H1 (cell line): ENCODE measurements at regions not wholly inside any gene's neighbourhood (a gene's known extent, or its start where the extent isn't known, plus 50 kb on each side); places are given as distances from the start of the nearest gene placed in this dataset.

Source experiments
- CTCF ChIA-PET: fragments of 300-600 bp; sonication (Branson Sonifier 250); formaldehyde crosslinking; loops from one replicate; lab custom pipeline; 2021; ENCODE audit not compliant: partially characterized antibody; lab: Charles Lee
- POLR2A ChIA-PET: fragments of 300-600 bp; sonication (Branson Sonifier 250); formaldehyde crosslinking; loops from one replicate; lab custom pipeline; 2021; ENCODE audit warnings: inconsistent platforms; ENCODE audit not compliant: partially characterized antibody; lab: Charles Lee
- DNase-seq, 2 experiments: peaks; one replicate each; pipeline versions ENCODE4 v3.0.0 to v3.0.0-alpha.2; 2010 to 2022; ENCODE audit warnings: low spot score in 2 of 2, low read depth in 1 of 2, mixed read lengths in 1 of 2
- FAIRE-seq: peaks from 2 replicates; lab custom pipeline; 2011; peaks lifted over from hg19 to GRCh38; lab: Jason Lieb, UNC
- H2AFZ ChIP-seq: 2 replicates; pipeline ENCODE4 v1.8.1; 2012; ENCODE audit warnings: low read length, inconsistent platforms
- H2AK5ac ChIP-seq: 2 replicates; pipeline ENCODE4 v1.6.1; 2013; ENCODE audit warnings: low read depth, low read length
- H2BK120ac ChIP-seq: replicated peaks from 2 replicates; pipeline ENCODE3; 2013; ENCODE audit warnings: low read depth, low read length, inconsistent platforms
- H2BK12ac ChIP-seq: 2 replicates; pipeline ENCODE4 v1.6.1; 2013; ENCODE audit warnings: low read depth, low read length
- H2BK15ac ChIP-seq: 2 replicates; pipeline ENCODE4 v1.6.1; 2013; ENCODE audit warnings: low read length
- H2BK20ac ChIP-seq: 2 replicates; pipeline ENCODE4 v1.6.1; 2013; ENCODE audit warnings: low read length
- H2BK5ac ChIP-seq: 2 replicates; pipeline ENCODE4 v1.6.1; 2013; ENCODE audit warnings: low read depth, low read length
- H3K14ac ChIP-seq: 2 replicates; pipeline ENCODE4 v1.6.1; 2013; ENCODE audit warnings: inconsistent platforms; ENCODE audit not compliant: insufficient read length
- H3K18ac ChIP-seq: 2 replicates; pipeline ENCODE4 v1.6.1; 2013; ENCODE audit warnings: low read length; ENCODE audit errors: extremely low read depth
- H3K23ac ChIP-seq: 2 replicates; pipeline ENCODE4 v1.6.1; 2013; ENCODE audit warnings: inconsistent platforms; ENCODE audit not compliant: insufficient read length
- H3K23me2 ChIP-seq: 2 replicates; pipeline ENCODE4 v1.6.1; 2013; ENCODE audit warnings: low read depth, low read length
- H3K27ac ChIP-seq: 2 replicates; pipeline ENCODE4 v1.6.1; 2011; ENCODE audit warnings: low read depth, low read length, inconsistent platforms
- H3K27me3 ChIP-seq, 4 experiments: replicated peaks in 1 of 4; 1 replicate in 1 of 4; 2 replicates in 3 of 4; pipeline versions ENCODE4 v1.6.1 to v1.8.1; 2011 to 2013; ENCODE audit warnings: low read length in 3 of 4, mild to moderate bottlenecking in 3 of 4, inconsistent platforms in 2 of 4, mixed read lengths in 2 of 4, moderate library complexity in 1 of 4; ENCODE audit not compliant: control insufficient read depth in 3 of 4, insufficient read depth in 3 of 4; ENCODE audit errors: extremely low read depth in 1 of 4
- H3K36me3 ChIP-seq, 4 experiments: 2 replicates each; pipeline versions ENCODE4 v1.6.1 to v1.8.1; 2011 to 2013; ENCODE audit warnings: mild to moderate bottlenecking in 4 of 4, low read length in 3 of 4, moderate library complexity in 2 of 4, control low read depth in 1 of 4, inconsistent platforms in 1 of 4; ENCODE audit not compliant: insufficient read depth in 4 of 4, control insufficient read depth in 2 of 4
- H3K4ac ChIP-seq: replicated peaks from 2 replicates; pipeline ENCODE3; 2013; ENCODE audit warnings: low read length, low read depth, mixed read lengths, inconsistent platforms; ENCODE audit not compliant: insufficient read length
- H3K4me1 ChIP-seq, 4 experiments: replicated peaks in 1 of 4; 1 replicate in 1 of 4; 2 replicates in 3 of 4; pipeline versions ENCODE4 v1.6.1 to v1.8.1; 2011 to 2013; ENCODE audit warnings: low read length in 3 of 4, inconsistent platforms in 2 of 4, mixed read lengths in 1 of 4; ENCODE audit not compliant: insufficient read depth in 4 of 4, control insufficient read depth in 3 of 4
- H3K4me2 ChIP-seq, 2 experiments: 2 replicates each; pipeline versions ENCODE4 v1.6.1 to v1.8.1; 2011 to 2013; ENCODE audit warnings: low read depth in 2 of 2, low read length in 2 of 2, control low read depth in 1 of 2, inconsistent platforms in 1 of 2, mild to moderate bottlenecking in 1 of 2; ENCODE audit not compliant: insufficient read depth in 1 of 2
- H3K4me3 ChIP-seq, 4 experiments: fragments of 200-600, 300-600 bp in 1 of 4; sonication (generic), shearing (Covaris generic), sonication (Bioruptor Twin) in 1 of 4; 2 replicates each; pipeline versions ENCODE4 v1.5.1 to v1.8.1; 2011 to 2016; ENCODE audit warnings: low read length in 4 of 4, low read depth in 3 of 4, control low read depth in 2 of 4, inconsistent platforms in 2 of 4, mild to moderate bottlenecking in 2 of 4, mixed read lengths in 1 of 4, moderate library complexity in 1 of 4; ENCODE audit not compliant: insufficient read depth in 2 of 4; ENCODE audit errors: extremely low read depth in 1 of 4
- H3K56ac ChIP-seq: replicated peaks from 2 replicates; pipeline ENCODE3; 2013; ENCODE audit warnings: low read depth, mild to moderate bottlenecking, mixed read lengths, low read length, inconsistent platforms; ENCODE audit not compliant: insufficient read length
- H3K79me1 ChIP-seq: 2 replicates; pipeline ENCODE4 v1.6.1; 2013; ENCODE audit warnings: low read depth, low read length, control low read depth
- H3K79me2 ChIP-seq, 2 experiments: 2 replicates each; pipeline versions ENCODE4 v1.6.1 to v1.8.1; 2012 to 2013; ENCODE audit warnings: low read length in 2 of 2, mild to moderate bottlenecking in 2 of 2, inconsistent platforms in 1 of 2; ENCODE audit not compliant: insufficient read depth in 2 of 2, control insufficient read depth in 1 of 2
- H3K9ac ChIP-seq, 4 experiments: replicated peaks in 1 of 4; 1 replicate in 1 of 4; 2 replicates in 3 of 4; pipeline versions ENCODE4 v1.6.1 to v1.8.1; 2011 to 2013; ENCODE audit warnings: low read depth in 3 of 4, low read length in 3 of 4, control low read depth in 2 of 4, mild to moderate bottlenecking in 2 of 4, moderate library complexity in 2 of 4, inconsistent platforms in 1 of 4; ENCODE audit errors: extremely low read depth in 1 of 4
- H3K9me3 ChIP-seq, 2 experiments: 2 replicates each; pipeline versions ENCODE4 v1.6.1 to v1.8.1; 2012 to 2013; ENCODE audit warnings: mild to moderate bottlenecking in 2 of 2, moderate library complexity in 2 of 2, control low read depth in 1 of 2, inconsistent platforms in 1 of 2, low read depth in 1 of 2, low read length in 1 of 2, mixed read lengths in 1 of 2; ENCODE audit not compliant: insufficient read depth in 2 of 2
- H4K20me1 ChIP-seq, 2 experiments: replicated peaks in 1 of 2; 2 replicates each; pipeline versions ENCODE3 to v1.8.1; 2011 to 2013; ENCODE audit warnings: inconsistent platforms in 2 of 2, low read length in 2 of 2, mild to moderate bottlenecking in 1 of 2; ENCODE audit not compliant: insufficient read depth in 2 of 2, control insufficient read depth in 1 of 2
- H4K5ac ChIP-seq: 2 replicates; pipeline ENCODE4 v1.6.1; 2013; ENCODE audit warnings: low read length, low read depth, mixed read lengths, inconsistent platforms; ENCODE audit not compliant: insufficient read length
- H4K8ac ChIP-seq: 2 replicates; pipeline ENCODE4 v1.8.0; 2013; ENCODE audit warnings: mild to moderate bottlenecking, moderate library complexity, low read length, inconsistent platforms; ENCODE audit not compliant: insufficient read depth; ENCODE audit errors: extremely low read depth
- H4K91ac ChIP-seq: replicated peaks from 2 replicates; pipeline ENCODE3; 2013; ENCODE audit warnings: low read length, mixed read lengths, inconsistent platforms; ENCODE audit not compliant: insufficient read length
- GTF2F1 ChIP-seq: IDR thresholded peaks from 2 replicates; pipeline ENCODE4 v1.6.1; 2012; ENCODE audit warnings: low read depth, low read length, improper control_type of control experiment, borderline replicate concordance
- JUND ChIP-seq: IDR thresholded peaks from 2 replicates; pipeline ENCODE4 v1.6.1; 2011; ENCODE audit warnings: mild to moderate bottlenecking, improper control_type of control experiment, low read length
- RFX5 ChIP-seq: IDR thresholded peaks from 2 replicates; pipeline ENCODE4 v1.6.1; 2011; ENCODE audit warnings: low read depth, low read length, improper control_type of control experiment, borderline replicate concordance
- RNF2 ChIP-seq: fragments of 200-900, 300-1000 bp; sonication (generic); IDR thresholded peaks from 2 replicates; pipeline ENCODE4 v1.7.1; 2016; ENCODE audit warnings: borderline replicate concordance, low read depth, mild to moderate bottlenecking, antibody characterized with exemption, low read length; ENCODE audit not compliant: poor library complexity, severe bottlenecking; ENCODE audit errors: missing control alignments
- SIRT6 ChIP-seq: IDR thresholded peaks from one replicate; pipeline ENCODE4 v1.7.1; 2012; ENCODE audit warnings: low read length, inconsistent platforms
- SP4 ChIP-seq: IDR thresholded peaks from 2 replicates; pipeline ENCODE4 v1.6.1; 2012; ENCODE audit warnings: low read length, inconsistent platforms
- TBP ChIP-seq: IDR thresholded peaks from 2 replicates; pipeline ENCODE4 v1.6.1; 2011; ENCODE audit warnings: low read depth, low read length, improper control_type of control experiment
- TEAD4 ChIP-seq: IDR thresholded peaks from 2 replicates; pipeline ENCODE4 v1.6.1; 2012; ENCODE audit warnings: low read depth, low read length, inconsistent platforms, mixed read lengths
- ZNF274 ChIP-seq: IDR thresholded peaks from 2 replicates; pipeline ENCODE4 v1.7.0; 2012; ENCODE audit warnings: low read length, borderline replicate concordance; ENCODE audit errors: extremely low read depth
- WGBS, 2 experiments: shearing (Covaris generic) in 1 of 2; methylation state at CpG; one replicate each; pipeline versions ENCODE4 v1.1.6 to v1.1.7; 2013 to 2015; ENCODE audit warnings: low lambda C conversion rate in 2 of 2, mixed read lengths in 2 of 2, inconsistent platforms in 1 of 2, low coverage in 1 of 2, missing lambda C conversion rate in 1 of 2; ENCODE audit not compliant: insufficient replicate concordance in 2 of 2, insufficient coverage in 1 of 2, insufficient read length in 1 of 2; ENCODE audit errors: extremely low coverage in 1 of 2, missing lambda C conversion rate in 1 of 2; 5-methylcytosine and 5-hydroxymethylcytosine counted together

GRCh38 chr18:78133729-78134128, 845.9 kb upstream of the SALL3 start:
- 97% methylated on average over 7 of the region's 7 CpGs; no CpG with 5 or more reads in 1 of the 2 experiments for WGBS, 2 experiments
- Histone ChIP-seq H3K4me2 (no peak overlapping the region), H3K9ac (no peak overlapping the region), H4K91ac (no peak overlapping the region), H3K79me1 (no peaks in the 10 kb centered on the region), H2AK5ac (no peak overlapping the region; the same call in 1 of the 2 replicates), H3K56ac (no peak overlapping the region), H3K4me1 (peaks cover 0 to under 1% (median 0%) of the 10 kb centered on the region in 4 experiments; a peak in 2 of 7 replicates), H4K5ac (no peak overlapping the region), H3K4me3 (no peak overlapping the region), H4K8ac (no peak overlapping the region), H3K27me3 (no peaks in the 10 kb centered on the region; a peak in 1 of 7 replicates), H3K23ac (no peak overlapping the region), H2AFZ (no peak overlapping the region), H3K4ac (no peak overlapping the region), H2BK120ac (no peak overlapping the region), H2BK12ac (no peak overlapping the region; the same call in 1 of the 2 replicates), H2BK20ac (no peak overlapping the region), H3K36me3 (no peaks in the 10 kb centered on the region), H4K20me1 (no peaks in the 10 kb centered on the region), H2BK5ac (no peak overlapping the region), H3K9me3 (no peaks in the 10 kb centered on the region), H3K23me2 (no peaks in the 10 kb centered on the region), H2BK15ac (peak overlapping the region; percentile 37; the same call in 1 of the 2 replicates), H3K18ac (no peak overlapping the region), H3K27ac (no peak overlapping the region), H3K14ac (peak overlapping the region; percentile 74), H3K79me2 (no peaks in the 10 kb centered on the region)
- DNase-seq = no peak
- FAIRE-seq = no peak
- CTCF ChIA-PET = interaction anchor here (0.7 to 1.1 kb wide), 3 partner anchors 12 to 58 kb away, joined by 3 read pairs; no protein-coding TSS in a partner anchor
- TF ChIP-seq JUND (no peak), TEAD4 (no peak), TBP (no peak), SP4 (no peak), RFX5 (no peak), GTF2F1 (no peak), SIRT6 (no peak), RNF2 (no peak), ZNF274 (no peak)
- POLR2A ChIA-PET = no interaction called here
